HG03342 (cell line): ENCODE measurements at regions not wholly inside any gene's neighbourhood (a gene's known extent, or its start where the extent isn't known, plus 50 kb on each side); places are given as distances from the start of the nearest gene placed in this dataset.
"Not testable (repeated sequence)": the region's sequence is repeated elsewhere in the genome, so short reads cannot be mapped to it uniquely, and the experiment has no call there.

Source experiments
- ATAC-seq: cut with Tn5 transposase; IDR thresholded peaks from one replicate; pipeline ENCODE4 v1.9.1; 2021; ENCODE audit warnings: mild to moderate bottlenecking, moderate library complexity; ENCODE audit not compliant: unreplicated experiment

DNA sequence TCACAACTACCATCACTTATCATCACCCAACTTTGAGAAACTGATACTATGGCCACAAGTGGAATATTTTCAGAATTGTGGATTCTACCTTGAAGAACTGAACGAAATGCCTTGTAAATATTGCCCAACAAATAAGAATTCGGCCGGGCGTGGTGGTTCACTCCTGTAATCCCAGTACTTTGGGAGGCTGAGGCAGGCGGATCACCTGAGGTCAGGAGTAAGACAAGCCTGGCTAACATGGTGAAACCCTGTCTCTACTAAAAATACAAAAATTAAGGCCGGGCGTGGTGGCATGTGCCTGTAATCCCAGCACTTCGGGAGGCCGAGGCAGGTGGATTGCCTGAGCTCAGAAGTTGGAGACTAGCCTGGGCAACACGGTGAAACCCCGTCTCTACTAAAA is 862.7 kb downstream of the ZPLD1 start:
- ATAC-seq: not testable (repeated sequence)

DNA sequence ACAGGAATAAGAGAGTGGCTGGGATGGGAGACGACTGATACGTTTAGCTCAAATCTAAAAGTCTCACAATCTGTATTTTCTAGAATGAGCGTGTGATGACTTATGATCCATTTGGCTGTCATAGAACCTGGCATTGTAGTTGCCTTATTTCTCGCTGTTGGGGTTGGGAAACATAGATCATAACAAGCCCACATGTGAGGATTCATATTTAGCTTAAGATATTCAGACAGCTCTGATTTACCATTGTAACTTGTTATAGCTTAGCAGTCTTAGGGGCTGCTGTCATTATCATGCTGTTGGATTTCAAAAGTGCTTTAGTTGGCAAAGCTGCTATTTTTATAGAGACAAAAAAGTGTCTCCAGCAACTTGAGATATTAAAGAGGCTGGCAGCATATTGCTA is 871.3 kb downstream of the ZPLD1 start:
- no peak for ATAC-seq

DNA sequence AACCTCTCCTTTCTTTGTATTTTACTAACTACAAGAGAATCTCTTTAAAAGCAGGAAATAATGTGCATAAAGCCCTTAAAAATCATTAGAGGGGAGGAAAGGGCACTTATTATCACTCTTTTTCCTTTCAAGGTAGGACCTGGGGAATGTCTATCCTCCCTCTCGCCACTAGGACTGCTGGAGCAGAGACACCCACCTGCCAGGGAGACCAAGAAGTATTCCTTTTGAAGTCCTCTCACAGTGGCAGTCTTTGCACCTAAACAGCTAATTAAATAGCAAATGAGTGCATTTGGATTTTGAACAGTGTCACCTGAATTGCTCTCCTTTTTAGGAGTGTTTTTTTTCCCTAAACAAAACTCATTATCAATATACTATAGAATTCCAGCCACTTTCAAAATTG is 874.1 kb downstream of the ZPLD1 start:
- ATAC-seq: peak; percentile 52

DNA sequence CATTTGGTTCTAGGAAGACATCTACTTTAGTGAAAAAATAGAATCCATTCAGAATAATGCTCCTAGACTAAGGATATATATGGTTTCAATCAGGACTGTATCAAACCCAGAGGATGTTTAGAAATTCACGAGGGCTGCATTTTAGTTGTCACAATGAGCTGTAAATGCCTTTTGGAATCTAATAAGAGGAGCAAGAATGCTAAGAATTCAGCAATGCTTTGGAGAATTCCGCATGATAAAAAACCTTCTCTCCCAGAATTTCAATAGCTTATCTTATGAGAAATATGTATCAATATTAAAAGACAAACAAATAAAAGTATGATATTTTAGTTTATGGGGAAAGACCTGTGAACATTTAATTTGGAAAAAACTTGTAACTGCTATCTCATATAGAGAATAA is 885.1 kb downstream of the ZPLD1 start:
- no peak for ATAC-seq

DNA sequence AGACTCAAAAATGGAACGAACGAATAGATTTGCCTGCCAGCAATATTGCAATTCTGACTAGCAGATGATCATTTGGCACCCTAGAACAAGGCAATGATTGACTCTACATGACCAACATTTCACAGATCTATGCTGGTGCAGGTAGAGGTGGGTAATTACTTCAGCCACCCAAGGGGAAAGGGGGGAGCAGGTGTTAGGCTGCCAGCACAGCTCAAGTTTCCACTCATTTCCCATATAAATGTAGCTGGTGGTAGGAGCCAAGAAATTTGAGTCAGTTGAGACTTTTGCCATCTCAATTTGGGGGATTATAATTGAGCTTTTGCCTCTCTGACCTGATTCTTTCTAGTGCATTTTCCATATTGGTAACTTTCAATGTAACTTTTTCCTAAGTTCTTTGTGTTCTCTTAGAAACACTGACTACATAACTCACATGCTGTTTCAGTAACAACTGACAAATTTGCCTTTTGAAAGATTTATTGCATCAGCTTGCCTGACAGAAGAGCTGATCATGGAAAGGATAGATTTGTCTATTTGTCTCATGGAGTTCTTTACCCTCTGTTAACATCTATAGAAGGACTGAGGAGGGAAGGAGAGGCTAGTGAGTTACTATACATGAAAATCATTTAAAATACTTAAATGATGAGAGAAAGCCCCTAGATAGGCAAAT is 902.5 kb downstream of the ZPLD1 start:
- no peak for ATAC-seq

DNA sequence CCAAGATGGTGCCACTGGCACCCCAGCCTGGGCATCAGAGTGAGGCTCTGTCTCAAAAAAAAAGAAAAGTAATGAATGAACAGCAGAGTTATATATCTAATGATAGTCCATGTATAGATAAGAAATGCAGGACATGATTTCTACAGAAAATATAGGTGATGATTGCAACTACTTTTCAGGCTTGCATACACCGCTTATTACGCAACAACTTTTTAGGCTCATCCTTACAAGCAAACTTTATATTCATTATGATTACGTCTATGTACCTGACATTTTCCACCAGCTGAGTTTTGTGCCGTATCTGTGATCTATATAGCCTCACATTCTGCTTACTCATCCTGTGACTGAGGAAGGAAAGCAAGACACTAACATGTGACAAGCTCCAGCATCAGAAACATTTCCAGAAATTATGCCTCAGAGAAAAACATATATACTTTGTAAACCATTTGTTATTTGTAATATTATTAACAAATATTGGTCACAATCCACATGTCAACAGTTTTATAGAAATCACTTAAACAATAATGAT is 906.3 kb downstream of the ZPLD1 start:
- ATAC-seq: no peak

DNA sequence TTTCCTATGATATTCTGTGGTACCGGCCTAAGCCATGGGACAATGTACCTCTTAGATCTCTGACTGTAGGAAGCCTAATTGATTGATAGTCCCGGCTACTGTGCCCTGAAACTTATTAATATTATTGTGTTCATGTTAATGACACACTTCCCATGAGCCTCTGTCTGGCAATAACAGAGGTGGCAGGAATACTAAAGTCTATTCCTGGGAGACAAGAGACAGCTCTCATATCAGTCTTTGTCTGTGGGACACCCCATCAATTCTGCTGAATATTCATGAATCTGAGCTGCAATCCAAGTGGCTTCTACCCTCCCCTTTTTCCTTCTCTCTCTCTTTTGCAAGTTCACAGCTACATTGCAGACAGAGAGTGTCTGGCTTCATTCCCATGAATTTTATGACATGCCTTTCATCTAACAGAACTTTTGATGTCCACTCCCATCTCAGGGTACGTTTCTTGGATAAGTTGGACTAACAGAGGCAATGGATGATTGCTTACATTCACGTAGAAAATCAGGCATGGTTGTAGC is 907.5 kb downstream of the ZPLD1 start:
- no peak for ATAC-seq

DNA sequence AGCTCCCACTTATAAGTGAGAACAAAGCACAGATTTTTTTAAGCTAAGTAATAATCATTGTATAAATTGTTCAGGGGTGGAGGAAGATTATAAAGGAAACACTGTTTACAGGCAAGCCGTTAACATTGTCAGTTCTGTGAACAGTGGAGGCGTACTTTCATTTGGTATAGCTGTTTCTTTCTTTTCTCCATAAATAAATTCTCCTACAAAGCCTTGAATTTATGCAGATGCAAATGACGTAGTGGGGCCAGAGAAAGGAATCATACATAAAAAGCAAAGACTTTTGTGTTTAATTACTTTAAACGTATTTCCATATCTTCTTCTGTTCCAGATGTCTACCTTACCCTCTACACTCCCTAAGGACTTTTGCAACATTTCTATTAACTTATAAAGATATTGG is 914.9 kb downstream of the ZPLD1 start:
- ATAC-seq: no peak

DNA sequence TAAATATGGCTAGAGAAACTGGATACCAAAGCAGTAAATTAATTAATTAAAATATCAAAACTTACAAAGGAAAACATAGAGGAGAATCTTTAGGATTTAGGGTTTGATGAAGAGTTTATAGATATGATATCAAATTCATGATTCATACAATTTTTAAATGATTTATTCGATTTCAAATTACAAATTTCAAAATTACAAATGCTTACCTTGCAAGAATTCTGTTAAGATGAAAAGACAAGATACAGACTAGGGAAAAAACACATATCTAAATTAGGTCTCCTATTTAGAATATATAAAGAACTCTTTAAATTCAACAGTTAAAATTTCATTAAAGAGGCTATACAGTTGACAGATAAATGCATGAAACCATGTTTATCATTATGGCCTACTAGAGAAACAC is 930.7 kb downstream of the ZPLD1 start:
- ATAC-seq: no peak

DNA sequence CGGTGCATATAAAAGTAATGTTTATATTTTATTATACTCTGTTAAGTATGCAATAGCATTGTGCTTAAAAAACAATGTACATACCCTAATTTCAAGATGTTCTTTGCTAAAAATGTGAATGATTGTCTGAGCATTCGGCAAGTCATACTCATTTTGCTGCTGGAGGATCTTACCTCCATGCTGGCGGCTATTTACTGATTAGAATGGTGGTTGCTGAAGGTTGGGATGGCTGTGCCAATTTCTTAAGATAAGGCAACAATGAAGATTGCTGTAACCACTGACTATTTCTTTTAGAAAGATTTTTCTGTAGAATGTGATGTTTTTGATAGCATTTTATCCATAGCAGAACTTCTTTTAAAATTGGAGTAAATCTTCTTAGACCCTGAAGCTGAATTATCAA is 932.7 kb downstream of the ZPLD1 start:
- no peak for ATAC-seq

DNA sequence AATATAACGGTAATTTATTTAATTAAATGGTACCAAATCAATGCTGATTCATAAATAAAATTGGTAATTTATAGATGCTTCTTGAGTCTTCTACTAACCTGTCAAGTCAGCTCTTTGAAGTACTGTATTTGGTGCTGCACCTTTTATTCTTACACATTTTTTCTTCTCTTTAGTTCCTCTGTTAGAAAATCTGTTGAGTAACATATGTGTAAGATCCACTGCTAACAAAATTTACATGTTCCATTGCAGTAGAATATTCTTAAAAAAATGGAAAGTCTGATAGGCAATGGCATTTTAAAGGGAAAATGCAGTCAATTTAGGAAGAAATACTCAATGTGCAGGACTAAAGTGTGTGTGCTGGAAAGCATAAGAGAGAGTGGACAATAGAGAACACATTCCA is 936.6 kb downstream of the ZPLD1 start:
- ATAC-seq: no peak

DNA sequence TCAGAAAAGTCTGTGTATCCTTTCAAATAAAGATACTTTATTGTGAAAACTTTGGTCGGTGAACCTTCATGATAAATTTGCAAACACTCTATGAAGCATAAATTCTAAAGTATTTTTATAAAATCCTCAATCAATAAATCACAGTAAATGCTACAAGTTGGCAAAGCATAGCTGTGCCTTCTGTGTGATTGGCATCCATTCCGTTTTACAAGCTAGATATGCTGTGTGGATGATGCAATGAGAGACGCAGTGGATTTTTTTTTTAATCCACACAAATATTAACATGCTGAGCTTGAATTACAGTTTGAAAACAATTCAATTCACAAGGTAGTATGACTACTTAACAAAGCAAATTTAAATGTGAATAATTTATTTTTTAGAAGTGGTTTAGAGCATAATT is 937.2 kb downstream of the ZPLD1 start:
- no peak for ATAC-seq

DNA sequence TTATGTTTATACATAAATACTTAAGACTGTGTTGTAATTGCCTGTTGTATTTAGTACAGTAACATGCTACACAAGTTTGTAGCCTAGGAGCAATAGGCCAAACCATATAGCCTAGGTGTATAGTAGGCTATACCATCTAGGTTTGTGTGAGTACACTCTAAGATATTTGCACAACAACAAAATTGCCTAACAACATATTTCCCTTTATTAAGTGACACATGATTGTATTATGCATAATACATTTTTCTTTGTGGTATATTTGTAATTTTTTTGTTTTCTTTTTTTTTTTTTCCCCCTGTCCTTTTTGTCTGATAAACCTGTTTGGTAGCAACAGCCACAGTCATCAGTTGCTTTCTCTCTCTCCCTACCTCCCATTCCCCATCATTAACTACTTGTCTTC is 945.6 kb downstream of the ZPLD1 start:
- ATAC-seq: no peak

DNA sequence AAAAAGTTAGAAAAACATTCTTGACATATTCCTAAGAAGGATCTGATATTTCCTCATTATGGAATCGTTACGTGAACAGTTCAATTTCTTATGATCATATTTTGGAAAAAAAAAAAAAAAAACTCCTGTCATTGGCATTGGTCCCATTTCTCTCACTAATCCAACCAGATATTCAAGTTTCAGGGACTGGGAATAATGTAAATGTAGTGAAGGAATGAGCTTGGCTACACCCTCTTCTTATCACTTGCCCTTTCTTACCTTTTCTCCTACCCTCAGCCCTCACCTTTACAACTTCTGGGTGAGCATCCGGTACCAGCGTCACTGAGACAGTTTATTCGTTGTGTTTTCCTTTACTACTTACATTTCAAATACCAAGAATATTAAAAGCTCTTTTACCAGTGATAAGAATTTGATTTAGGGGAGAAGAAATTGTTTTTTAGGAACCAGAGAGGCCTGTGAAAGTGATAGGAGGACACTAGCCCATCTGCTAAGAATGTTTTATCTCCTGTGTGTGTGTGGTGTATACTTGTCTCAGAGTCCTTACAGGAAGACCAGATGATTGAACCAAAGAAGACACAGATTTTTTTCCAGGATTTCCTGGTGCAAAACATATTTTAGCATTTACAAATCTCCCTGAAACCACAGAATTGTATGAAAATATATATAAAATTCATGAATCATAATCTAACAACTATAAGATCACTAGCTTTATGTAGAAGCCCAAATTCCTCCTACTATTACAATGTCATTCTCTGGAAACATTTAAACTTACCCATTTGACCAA is 946.7 kb downstream of the ZPLD1 start:
- ATAC-seq: no peak

DNA sequence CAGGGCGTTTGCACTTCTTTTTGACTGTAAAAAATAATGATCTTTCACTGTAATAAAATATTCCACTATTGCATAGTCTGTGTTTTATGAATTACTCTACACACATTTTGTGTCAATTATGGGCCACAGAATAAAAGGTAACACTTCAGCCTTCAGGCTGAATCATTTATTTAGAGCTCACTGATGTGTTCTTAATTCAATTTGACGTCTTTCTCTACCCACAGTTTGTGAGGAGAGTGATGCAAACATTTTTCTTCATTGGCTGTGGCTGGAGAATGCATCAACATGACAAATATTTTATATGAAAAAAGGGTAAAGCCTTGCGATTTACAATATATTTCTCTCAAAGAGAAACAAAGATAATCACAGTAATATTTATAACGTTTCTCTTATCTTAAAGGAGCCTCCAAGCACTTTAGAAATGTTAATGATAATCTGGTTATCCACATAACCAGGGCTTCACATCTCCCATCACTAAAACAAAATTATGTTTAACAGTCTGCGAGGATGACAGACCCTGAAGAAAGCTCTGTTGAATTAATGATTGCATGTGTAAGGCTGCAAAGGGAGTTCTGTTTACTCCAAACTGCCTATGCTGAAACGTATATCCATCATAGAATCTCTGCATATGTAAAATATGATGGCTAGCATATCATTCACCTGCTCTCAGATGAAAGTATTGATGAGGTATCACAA is 951.3 kb downstream of the ZPLD1 start:
- no peak for ATAC-seq

DNA sequence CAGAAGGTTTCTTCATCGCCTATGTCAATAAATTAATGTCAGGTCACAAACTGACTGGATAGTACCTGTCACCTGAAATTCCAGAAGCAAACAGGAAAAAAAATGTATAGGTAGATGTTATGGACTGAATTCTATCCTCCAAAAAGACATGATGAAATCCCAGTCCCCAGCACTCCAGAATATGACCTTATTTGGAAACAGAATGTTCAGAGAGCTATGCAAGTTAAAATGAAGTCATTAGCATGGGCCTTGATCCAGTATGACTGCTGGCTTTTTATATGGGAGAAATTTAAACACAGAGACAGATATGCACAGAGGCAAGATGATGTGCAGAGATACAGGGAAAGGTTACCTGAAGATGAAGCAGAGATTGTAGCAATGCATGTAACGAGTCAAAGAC is 953.4 kb downstream of the ZPLD1 start:
- ATAC-seq: no peak

DNA sequence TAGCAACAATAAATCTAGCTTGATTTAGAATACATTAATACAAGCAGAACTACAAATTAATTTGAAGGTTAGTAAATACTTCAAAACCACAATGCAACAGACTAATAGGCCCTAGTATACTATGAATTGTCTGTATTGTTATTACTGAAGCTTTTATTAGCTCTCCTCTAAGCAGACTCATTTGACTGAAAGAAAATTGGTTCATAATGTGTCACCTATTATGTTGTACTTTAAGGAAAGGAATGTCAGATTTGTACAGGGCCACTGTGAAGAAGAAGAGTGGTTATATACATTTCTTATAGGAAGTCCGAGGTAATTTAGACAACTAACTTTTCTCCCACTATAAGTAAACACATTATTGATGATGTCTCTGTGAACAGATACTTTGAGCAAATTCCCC is 954.5 kb downstream of the ZPLD1 start:
- no peak for ATAC-seq

DNA sequence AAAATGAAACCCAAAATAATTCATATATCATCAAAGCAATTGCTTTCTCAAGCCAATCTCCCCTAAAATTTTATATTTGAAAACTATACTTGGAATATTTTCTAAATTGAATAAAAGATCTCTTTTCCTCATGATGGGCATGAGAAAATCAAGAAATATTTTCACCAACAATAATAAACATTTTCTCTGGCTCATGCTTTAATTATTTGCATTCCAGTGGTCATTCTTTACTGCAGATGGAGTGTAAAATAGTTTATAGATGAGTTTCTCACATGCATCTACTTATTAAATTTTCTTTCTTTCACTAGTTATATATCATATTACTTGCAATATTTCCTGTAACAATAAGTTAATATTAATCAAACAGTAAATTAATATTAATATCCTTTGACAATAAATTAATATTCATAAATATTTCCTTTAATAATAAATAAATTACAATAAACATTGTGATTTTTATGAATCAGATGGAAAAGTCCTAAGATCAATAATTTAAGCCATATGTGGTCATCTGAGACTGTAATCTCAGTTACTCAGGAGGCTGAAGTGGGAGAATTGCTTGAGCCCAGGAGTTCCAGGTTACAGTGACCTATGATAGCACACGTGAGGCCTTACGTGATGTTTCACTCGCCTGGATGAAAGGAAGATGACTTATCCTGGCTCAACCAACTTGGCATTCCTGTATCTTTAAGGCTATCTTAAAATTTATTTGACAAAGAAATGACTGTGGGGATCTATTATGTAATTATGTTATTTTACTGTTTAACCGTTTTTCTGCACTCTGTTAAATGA is 958.8 kb downstream of the ZPLD1 start:
- ATAC-seq: no peak

DNA sequence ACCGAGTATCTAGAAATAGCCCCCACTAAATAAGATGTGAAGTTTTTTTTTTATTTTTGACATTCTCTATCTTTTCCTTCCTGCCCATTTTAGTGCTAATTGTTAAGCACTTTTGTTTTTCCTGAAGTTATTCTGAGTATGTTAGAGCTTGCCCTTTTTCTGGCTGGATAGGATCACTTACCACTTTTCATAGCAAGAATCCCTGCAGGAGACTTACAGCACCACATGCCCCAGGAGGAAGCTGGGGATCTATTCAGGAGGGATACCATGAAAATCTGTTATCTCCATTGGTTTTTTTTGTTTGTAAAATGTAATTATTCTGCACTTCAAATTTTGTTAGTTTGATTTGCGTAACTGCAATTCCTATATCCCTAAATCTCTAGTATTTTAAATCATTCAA is 968.4 kb downstream of the ZPLD1 start:
- ATAC-seq: no peak

DNA sequence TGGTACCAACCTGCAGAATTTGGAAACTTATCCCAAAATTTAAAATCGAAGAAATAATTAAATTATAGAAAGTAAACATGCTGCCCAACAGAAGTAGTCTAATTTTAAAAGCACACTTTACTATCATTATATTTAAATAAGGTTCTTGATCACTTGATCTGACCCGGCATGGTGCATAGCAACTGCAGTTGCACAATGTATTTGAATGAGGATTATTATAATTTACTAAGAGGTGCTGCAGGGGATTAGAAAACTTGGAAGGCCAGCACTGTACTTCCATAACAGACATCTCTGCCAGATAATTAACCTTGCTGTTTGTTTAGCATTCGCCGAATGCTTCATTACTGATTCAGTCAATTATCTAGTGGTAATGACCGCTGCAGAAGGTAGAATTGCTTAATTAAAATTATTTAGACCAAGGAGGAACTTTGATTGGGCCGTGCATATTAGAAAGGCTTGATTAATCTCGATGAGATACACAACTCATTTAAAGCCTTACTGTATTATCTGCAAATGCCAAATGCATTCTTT is 971.6 kb downstream of the ZPLD1 start:
- ATAC-seq: no peak

DNA sequence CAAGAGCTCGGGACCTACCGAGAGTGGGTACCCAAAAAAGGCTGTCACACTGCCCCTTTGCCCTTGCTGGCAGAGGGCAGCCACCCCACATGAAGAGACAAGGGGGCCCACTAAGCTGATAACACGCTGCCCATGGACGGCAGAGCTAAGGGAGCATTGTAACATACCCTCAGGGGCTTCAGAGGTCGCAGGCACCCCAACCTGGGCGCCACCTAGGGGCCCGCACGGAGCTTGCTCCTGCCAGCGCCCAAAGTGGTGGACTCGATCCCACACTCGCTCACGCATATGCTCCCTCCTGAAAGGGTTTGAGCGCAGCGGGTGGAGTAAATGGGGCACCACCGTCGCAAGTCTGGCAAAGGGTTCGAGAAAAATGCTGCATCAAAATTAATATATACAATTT is 975.4 kb downstream of the ZPLD1 start:
- no peak for ATAC-seq
